SKM-1 (cell line): ENCODE measurements at regions not wholly inside any gene's neighbourhood (a gene's known extent, or its start where the extent isn't known, plus 50 kb on each side); places are given as distances from the start of the nearest gene placed in this dataset.

Experiments
- DNase-seq: peaks from one replicate; lab custom pipeline; 2025; ENCODE audit not compliant: unreplicated experiment; lab: John Stamatoyannopoulos, UW

DNA sequence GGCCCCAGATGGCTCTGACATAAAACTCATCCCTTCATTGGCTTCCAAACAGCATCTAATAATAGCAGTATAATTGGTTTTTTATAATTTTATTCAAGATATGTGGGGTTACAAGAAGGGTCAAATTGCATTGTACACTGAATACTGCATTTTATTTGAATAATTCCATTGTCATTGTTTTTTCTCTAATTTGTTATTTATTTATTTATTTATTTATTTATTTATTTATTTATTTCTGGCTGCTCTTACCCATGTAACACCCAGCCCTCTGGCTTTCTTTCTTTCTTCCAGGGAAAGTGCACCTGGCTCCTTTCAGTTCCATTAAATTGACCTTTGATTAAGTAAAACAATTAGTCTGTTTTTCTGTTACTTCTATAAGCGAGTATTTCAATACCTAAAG is 210.1 kb downstream of the CDH9 start:
- no peak for DNase-seq

DNA sequence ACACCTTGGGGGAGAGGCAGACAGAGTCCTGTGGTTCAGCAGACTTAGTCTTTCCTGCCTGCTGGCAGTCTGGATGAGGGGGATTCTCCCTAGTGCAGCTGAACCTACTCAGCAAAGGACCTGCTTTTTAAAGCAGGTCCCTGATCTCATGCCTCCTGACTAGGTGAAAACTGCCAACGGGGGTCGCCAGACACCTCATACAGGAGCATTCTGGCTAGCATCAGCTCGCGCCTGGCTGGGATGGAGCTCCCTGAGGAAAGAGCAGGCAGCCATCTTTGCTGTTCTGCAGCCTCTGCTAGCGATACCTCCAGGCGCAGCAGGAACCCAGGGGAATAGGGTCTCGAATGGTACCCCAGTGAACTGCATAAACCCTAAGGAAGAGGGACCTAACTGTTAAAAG is 225.2 kb downstream of the CDH9 start:
- DNase-seq = no peak

DNA sequence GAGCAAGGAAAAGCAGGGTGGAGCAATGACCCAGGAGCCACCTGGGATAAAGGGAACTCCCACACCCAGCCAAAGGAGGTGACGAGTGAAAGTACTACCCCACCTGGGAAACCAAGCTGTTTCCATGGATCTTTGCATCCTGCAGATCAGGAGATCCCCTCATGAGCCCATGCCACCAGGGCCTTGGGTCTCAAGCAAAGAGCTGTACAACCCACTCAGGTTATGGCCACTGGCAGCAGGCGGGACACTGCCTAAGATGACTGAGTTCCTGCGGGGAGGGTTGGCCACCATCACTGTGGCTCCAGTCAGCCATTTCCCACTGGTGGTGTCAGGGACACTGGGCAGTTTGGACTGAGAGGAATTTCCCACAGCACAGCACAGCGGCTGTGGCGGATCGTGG is 225.7 kb downstream of the CDH9 start:
- no peak for DNase-seq

DNA sequence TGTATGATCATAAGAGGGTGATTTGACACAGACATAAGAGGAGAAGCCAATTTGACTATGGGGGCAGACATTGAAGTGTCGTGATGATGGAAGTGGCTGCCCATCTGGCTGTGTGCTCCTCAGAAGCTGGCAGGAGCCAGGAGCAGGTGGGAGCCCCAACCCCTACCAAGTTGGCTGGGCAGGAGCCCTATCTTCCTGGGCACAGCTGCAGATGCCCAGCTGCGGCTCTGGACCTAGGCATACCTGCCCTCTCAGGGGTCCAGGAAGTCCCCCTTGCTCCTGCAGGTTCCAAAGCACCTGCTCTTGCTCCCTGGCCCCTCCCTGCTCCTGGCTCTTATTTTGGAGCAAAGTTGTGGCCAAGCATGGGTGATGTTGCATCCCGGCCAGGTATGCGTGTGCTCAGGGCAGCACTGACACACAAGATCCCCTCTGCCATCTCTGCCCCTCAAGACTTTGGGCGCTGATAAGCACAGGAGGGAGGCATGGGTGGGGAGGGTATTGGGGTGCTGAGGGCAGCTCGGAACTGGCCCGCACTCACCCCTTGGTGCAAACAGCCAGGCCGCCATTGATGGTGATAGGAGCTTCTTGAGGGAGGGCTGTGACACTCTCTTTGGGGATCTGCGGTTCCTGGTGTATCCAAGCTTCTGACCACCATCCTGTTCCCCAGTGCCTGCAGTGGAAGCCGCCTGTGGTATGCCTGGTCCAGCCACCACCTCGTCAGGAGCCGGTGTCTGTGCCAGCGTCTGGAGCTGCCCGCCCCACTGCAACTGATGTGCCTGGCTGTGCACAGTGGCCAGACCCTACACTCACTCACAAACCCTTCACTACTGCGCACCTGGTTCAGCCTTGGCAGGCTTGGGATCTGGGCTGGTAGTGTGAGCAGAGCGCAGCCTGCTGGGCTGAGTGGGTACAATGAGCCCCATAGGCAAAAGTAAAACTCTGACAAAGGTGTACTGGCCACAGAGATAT is 230.9 kb downstream of the CDH9 start:
- no peak for DNase-seq

DNA sequence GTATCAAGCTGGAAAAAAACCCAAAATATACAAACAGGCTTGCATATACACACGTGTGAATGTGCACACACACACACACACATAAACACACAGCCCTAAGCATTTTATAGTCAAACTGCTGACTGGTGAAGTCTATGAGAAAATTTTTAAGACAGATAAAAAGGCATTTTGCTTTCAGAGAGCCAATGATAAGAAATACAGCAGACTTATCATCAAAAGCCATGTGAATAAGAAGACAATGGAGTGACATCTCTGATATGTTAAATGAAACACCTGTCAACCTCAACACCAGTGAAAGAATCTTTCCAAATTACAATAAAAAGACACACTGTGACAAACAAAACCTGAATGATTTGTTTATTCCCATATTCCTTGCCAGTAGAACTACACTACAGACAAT is 233.3 kb downstream of the CDH9 start:
- no peak for DNase-seq

DNA sequence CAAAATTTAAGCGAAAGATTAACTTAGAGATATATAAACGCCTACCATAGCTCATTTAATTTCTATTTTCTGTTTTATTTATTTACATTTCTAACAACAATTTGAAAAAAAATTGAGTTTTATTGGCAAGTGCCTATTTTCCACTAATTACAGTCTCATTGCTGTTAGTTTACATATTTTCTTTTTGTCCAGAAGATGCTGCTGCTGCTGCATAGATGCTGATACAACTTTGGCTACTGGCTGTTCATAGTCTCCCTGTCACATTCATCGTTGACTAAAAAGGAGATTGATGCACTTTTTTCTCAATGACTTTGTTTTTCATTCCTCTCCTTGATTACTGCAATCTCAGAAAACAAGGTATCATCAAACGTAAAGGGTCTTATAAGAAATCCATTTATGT is 235.4 kb downstream of the CDH9 start:
- no peak for DNase-seq

DNA sequence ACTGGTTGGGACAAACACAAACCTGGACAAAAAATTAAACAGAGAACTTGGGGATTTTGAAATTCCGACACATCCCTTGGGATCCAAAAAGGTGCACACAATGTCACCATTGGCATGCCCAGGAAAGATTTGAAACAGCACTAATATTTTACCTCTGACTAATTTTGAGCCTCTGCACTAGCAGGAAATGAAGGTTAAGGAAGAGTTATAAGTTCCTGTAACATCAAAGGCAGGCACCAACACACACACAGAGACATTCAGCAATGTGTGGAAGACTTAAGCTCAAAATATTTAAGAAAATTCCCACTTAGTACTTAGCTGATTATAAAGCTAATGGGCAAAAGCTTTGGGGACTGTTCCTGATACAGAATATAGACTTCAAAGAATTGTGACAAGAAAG is 247.0 kb downstream of the CDH9 start:
- DNase-seq = no peak

DNA sequence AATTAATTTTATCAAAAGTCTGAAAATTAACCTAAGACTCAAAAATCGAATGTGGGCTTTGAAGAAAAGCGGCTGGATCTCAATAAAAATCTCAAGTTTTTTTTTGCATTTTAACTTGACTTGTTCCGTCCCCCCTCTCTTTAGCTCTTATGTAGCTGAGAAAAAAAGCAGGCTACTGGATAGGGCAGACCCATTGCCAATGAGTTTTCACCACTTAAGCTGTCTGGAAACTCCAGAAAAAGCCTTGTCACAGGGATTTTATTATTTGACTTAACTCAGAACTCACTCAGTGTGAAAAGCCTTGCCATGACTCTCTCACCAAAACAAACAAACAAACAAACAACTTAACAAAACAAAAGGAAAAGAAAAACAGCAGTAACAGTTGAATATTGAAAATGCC is 247.4 kb downstream of the CDH9 start:
- no peak for DNase-seq

DNA sequence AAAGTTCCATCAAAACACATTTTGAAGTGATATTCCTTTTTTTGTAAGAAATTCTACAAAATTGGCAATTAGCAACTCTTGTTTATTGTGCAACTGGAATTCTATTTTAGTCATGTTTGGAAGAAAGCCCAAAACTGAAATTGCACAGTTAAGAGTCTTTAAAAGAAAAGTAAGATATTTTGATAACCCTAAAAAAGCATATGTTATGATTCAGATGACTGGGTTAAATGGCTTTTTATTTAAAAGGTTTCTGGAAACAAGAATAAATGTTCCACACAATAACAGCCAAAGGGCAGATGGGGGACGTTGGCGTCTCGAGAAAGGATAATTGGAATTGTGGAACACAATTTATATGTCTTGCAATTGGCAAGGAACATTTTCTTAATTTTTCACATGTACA is 275.2 kb downstream of the CDH9 start:
- DNase-seq = no peak

DNA sequence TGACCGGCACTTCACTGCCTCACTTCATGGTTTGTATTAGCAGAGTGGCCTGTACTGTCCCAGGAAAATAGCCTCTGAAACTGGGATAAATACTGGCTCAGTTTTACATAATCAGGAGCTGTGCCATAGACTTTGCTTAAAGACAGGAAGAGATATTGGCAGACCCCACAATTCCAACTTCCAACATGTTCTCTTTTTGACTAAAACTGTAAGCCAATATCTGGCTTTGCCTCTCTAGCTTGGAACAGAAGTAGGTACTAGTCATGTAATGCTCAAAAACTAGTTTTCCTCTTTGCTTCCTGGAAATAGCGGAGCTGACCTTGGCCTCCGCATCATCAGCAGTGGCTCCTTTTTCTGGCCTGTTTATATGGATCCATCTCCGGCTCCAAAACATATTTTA is 276.9 kb downstream of the CDH9 start:
- DNase-seq = no peak

DNA sequence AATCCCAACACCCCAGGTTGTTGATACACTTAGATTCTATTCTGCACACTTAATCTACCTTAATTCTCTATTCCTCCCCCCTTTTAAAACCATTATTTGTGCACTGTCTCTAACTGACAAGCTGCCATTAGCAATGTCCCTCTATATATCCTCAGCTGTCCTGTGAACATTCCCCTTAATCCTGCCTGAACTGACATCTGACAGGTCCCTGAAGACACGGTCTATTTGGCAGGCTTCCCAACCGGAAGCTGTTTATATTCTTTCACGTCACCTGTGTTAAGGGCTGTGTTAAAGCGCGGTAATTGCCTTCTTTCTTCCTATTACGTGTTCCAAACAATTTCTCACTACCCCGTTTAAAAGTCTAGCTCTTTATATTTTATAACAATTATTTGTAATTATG is 277.3 kb downstream of the CDH9 start:
- DNase-seq = no peak

DNA sequence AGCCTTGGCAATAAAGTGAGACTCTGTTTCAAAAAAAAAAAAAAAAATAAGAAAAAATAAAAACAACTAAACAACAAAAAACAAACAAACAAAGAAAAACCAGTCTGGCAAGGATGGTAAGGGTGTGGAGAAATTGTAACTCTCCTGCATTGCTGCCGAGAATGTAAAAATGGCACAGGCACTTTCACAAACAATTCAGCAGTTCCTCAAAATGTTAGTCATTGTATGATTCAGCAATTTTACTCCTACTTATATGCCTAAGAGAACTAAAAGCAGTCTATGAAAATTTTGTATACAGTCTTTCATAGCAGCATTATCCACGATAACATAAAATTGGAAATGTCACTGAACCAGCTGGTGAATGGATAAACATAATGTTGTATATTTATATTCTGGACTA is 280.4 kb downstream of the CDH9 start:
- peak; percentile 37 for DNase-seq

DNA sequence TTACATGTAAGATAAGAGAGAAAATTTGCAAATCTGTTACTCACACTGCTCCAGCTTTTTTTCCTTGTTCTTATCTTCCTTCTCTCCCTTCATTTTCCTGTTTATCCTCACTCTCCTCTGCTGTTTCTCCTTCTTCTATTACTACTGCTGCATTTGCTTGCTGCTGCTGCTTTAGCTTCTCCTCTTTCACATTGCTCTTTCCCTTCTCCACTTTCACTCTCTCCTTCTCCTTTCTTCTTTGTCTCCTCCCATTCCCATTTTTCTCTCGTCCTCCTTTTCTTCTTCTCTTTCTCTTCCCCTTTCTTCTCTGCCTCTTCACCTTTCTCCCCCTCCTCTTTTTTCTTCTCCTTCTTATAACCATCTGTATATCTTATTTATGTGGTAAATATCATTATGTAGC is 288.6 kb downstream of the CDH9 start:
- no peak for DNase-seq

DNA sequence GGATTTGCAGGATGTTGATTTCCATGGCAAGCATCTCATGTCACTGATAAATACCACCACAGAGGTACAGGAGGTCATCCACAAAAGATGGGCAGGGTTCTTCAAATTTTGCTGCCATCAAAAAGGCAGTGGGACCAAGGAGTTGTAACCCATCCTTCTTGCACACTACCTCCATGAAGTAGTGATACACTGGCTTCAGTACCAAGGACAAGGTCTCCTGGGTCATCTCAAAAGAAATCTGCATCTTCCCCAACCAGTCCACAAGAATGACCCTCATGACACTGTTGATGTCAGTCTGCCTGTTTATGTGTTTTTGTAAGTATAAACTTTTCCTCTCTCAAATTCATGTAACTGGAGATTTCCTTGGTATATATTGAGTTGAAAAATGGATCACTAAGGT is 298.2 kb downstream of the CDH9 start:
- no peak for DNase-seq

DNA sequence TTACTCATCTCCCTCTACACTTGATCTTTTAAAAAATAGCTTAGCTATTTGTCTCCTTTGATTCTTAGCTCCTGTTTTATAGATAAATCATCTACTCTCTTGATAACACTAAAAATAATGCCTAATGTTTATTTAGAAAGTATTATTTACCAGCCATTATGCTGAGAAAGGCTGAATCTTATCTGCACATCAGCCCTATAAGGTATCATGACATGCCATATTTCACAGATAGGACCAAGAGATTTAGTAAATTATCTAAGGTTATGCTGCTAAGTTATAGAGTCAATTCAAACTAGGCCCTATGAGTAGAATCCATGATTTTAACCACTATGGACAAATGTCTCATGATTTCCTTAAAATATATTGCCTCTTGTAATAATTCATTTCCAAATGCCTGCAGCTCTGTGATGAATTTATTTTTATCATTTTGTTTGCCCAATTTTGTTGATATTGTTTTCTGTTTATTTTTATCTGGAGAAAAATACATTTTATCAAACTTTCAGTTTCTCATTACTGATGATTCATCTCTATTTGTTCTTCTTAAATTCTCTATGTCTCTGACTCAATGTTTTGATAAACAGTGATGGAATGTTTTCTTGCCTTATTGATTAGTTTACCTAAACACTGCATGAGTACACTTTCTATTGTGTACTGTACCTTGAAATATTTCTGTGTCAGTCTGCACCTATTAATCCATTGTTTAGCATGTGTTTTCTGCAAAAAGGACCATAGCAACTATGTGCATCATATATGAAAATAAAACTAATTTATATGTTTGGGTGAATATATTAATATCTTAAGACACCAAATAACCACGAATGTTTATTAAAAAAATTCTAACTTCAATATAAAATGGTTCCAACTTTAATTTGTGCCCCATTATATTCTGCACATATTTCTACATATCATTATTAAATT is 300.8 kb downstream of the CDH9 start:
- DNase-seq = no peak

DNA sequence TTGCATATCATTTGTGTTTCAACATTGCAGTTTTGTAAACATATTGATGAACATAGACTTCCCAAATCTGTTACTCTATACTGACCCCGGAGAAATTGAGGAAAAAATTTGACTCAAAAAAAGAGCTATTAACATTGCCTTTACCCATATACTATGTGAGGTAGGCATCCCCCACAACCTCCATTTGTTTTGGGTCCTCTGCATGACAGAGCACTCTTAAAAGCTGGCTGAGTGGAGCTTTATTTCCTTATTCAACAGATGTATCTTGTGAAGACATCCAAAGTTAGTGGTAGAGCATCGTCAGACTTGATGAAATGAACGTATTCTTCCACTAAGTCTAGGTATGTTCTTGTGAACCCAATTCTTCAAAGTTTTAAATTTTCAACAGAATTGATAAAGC is 310.5 kb downstream of the CDH9 start:
- DNase-seq = no peak

DNA sequence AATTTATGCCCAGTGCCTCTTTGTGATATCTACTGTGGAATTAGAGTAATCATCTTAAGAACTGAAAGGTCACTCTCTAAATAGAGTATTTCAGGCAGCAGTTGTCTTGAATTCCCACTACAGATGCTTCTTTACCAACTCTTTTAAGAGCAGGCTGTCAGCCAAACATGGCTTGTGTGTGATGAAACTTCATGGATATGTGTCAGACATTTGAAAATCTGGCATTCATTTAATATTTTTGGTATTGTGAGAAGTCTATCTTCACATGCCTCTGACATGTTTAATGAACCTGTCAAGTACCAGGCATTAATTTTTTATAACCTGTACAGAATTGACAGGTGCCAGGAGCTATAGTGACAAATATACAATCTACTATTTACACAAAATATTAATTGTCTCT is 318.6 kb downstream of the CDH9 start:
- no peak for DNase-seq

DNA sequence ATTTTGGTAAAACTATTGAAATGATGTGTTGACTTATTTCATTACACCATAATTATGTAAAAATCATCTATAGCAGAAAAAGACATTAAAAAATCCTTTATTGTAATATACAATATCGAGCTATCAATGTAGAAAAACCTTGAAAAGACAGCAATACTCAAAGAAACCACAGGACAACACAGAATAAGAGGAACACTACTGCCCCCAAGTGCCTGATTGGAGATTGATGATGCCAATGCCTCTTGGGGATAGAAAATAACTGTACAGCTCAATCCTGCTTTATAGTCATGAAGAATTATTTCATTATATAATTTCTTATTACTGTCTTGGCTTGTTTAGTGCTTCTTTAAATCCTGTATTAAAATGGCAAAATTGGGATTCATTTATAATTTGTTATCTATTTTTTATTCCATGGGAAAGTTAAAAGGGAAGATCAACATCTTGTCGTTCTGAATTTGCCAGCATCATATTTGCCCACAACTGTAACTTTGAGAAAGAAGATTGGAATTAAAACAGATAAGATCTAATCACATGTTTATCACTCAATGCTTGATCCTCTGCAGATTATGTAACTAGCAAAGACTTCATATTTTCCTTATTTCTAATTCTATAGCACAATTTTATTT is 337.5 kb downstream of the CDH9 start:
- DNase-seq = peak; percentile 51

DNA sequence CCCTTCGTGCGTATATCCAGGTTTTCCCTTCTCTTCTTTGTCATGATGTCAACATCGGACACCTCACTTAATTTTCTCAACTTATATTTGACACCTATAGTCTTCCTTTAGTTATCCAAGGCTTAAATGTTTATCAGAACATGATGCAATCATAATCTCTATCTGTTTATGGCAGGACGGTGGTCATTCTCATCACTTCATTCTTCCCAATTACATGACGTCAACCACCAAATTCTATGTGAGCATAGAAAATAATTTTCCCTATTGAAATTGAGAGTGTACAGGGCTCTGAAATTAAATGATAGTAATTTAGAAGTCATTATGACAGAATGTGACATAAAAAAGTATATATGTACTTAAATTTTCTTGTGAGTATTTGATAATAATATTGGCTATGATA is 345.4 kb downstream of the CDH9 start:
- no peak for DNase-seq

DNA sequence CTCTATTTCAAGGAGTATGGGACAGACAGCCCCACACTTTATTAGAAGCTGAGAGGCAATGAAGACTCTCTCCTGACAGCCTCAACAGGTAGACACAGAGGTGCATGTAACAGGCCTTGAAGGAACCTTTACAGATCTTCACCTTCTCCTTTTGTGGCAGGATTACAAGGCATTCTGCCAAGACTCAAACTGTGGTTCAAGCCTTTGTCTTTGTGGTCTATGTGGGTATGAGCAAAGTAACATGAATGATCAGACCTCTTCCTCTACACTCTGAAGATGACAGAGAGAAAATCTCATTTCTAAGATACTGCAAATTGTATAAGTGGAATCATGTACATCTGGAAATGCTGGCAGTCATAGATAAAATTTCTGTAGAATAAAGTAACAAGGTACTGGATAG is 346.9 kb downstream of the CDH9 start:
- no peak for DNase-seq

DNA sequence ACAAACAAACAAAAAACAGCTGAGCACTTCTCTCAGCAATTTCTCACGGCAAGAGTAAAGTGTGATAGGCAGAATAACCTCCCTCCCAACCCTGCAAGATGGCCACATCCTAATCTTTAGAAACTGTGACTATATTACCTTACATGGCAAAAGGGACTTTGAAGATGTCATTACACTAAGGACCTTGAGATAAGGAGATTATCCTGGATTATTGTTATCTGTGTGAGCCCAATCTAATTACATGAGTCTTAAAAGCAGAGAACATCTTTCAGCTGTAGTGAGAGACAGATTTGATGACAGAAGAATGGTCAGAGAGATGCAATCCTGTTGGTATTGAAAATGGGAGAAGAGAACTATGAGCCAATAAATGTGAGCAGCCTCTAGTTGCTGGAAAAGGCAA is 347.9 kb downstream of the CDH9 start:
- no peak for DNase-seq

DNA sequence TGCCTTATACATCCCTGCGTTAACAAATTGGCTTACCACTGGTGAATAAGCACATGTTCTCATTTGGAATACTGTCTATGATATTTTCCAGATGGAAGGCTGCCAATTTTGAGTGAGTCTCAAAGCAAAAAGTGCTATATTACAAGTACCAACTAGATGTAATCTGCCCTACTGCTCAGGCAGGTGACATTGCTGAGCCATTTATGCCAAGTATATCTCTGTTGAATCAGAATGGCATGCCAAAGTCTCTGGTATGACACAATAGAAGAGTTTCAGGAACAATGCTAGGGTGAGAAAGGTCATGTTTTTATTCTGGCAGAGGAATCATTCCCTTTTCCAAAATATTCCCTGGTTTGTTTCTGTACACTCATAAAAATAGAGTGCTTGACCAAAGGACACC is 356.5 kb downstream of the CDH9 start:
- DNase-seq = no peak
